Motor neuron (in vitro differentiated cells): ENCODE measurements at regions not wholly inside any gene's neighbourhood (a gene's known extent, or its start where the extent isn't known, plus 50 kb on each side); places are given as distances from the start of the nearest gene placed in this dataset.

Experiments used
- ATAC-seq, 8 experiments: fragments of 200-7000 bp; cut with Tn5 transposase; replicated peaks in 6 of 8; 2 replicates each; pipeline ENCODE4 v1.8.0; 2021; ENCODE audit warnings: mild to moderate bottlenecking in 8 of 8, moderate library complexity in 8 of 8
- H3K27ac ChIP-seq, 2 donors: fragments of 250-450 bp; sonication (Bioruptor Pico); 2 replicates each; pipeline ENCODE4 v1.9.0; 2021; ENCODE audit warnings: antibody characterized with exemption in 2 of 2, mild to moderate bottlenecking in 2 of 2, moderate library complexity in 1 of 2
- H3K4me1 ChIP-seq, 2 donors: fragments of 250-450 bp; sonication (Bioruptor Pico); replicated peaks in 1 of 2; 2 replicates each; pipeline ENCODE4 v1.6.1; 2021; ENCODE audit warnings: antibody characterized with exemption in 2 of 2, mild to moderate bottlenecking in 2 of 2, moderate library complexity in 1 of 2
- H3K4me3 ChIP-seq, 5 donors: fragments of 250-450 bp; sonication (Bioruptor Pico); 2 replicates each; pipeline ENCODE4 v1.9.0; 2021; ENCODE audit warnings: antibody characterized with exemption in 5 of 5, mild to moderate bottlenecking in 5 of 5, moderate library complexity in 4 of 5
- WGBS, 10 experiments: fragments of 450-650 bp; shearing (Covaris generic); methylation state at CpG; one replicate each; pipeline ENCODE4 v1.0.0; 2022; 5-methylcytosine and 5-hydroxymethylcytosine counted together
- in situ Hi-C, 9 experiments: fragments of 400-800 bp; cut with MboI; loops; one replicate each; pipeline ENCODE4 v1.15.0; 2021; ENCODE audit warnings: low sequenced_read_pairs in 9 of 9, low pct_unique_long_range_greater_than_20kb in 2 of 9; ENCODE audit not compliant: unreplicated experiment in 9 of 9

DNA sequence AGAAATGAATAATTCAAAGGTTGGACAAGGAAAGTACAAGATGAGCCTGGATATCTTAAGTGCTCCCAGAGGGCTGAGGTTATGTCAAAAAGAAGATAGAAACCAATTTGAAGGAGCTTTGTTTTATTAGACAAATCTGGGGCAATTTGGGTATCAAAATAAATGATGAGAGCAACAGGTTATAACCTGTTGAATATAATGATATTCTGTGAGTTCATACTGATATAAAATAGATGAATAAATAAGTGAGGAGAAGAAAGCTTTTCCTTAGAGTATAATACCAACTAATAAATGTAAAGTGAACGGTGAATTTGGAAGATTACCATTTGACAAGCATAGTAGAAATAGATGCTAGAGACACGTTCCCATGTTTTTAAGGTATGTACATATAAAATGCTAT is 544.2 kb upstream of the ANKRD30A start:
- no peaks in the 10 kb centered on the region for H3K4me1 ChIP-seq
- ATAC-seq: no peak
- no peak overlapping the region for H3K27ac ChIP-seq
- 54 to 88% (median 80%) methylated on average over 1 to 2 of the region's 2 CpGs; no CpG with 5 or more reads in 1 of the 10 experiments for WGBS, 10 experiments
- no peak overlapping the region for H3K4me3 ChIP-seq
- in situ Hi-C loops: no loop called here

DNA sequence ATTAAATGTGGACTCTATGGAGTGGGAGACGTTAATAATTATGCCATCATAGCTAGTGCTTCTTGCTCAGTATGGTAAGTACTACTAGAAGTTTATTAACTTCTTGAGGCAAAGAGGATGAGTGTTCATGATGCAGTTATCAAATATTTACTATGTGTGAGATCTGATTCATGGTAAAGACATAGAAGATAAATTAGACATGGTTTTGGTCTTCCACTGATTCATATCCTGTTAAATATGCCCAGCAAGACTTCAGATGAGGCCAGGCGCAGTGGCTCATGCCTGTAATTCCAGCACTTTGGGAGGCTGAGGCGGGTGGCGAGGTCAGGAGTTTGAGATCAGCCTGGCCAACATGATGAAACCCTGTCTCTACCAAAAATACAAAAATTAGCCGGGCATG is 547.1 kb upstream of the ANKRD30A start:
- no peak for ATAC-seq
- H3K4me3 ChIP-seq: no peak overlapping the region
- no peaks in the 10 kb centered on the region for H3K4me1 ChIP-seq
- H3K27ac ChIP-seq: no peak overlapping the region
- WGBS, 10 experiments: 0 to 100% (median 70%) methylated on average over 1 to 4 of the region's 5 CpGs; no CpG with 5 or more reads in 3 of the 10 experiments
- in situ Hi-C loops: no loop called here

DNA sequence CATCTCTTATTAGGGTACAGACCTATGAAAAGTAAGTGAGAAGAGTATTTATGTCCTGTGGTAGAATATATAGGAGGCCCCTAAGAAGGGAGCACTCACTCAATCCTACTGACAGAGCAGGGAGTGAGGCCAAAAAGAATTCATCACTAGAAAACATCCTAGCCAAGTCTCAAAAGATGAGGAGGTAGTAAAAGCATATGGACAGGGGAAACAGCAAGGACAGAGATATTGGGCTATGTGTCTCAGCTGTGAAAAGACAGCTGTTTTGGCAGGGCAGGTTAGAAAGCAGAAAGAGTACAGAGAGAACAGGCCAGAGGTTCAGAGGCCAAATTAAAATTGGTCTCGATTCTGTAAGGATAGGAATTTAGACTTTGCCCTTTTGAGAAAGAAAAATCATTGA is 548.3 kb upstream of the ANKRD30A start:
- H3K27ac ChIP-seq: no peak overlapping the region
- no peaks in the 10 kb centered on the region for H3K4me1 ChIP-seq
- in situ Hi-C loops: no loop called here
- 64 to 100% (median 84%) methylated on average over 1 of the region's 1 CpG; no CpG with 5 or more reads in 2 of the 10 experiments for WGBS, 10 experiments
- no peak overlapping the region for H3K4me3 ChIP-seq
- ATAC-seq: no peak

DNA sequence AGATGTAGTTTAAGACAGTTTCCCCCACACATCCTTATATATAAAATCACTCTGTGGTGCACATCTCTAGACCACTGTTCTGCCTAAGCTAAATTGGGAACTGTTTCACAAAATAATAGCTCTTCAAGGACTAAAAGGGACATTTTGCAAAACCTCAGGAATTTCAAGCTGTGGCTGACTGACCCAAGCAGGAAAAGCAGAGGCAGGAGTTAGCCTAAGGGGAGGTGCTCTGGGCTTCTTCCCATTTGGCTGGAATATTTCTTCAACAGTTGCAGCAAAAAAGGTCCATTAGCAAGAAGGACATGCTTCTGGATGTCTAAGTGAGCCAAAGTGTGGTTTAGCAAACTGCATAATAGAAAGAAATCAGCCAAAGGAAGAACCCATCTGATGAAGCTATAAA is 551.2 kb upstream of the ANKRD30A start:
- no peak for ATAC-seq
- H3K4me1 ChIP-seq: no peaks in the 10 kb centered on the region
- no peak overlapping the region for H3K4me3 ChIP-seq
- no peak overlapping the region for H3K27ac ChIP-seq
- in situ Hi-C loops: no loop called here

DNA sequence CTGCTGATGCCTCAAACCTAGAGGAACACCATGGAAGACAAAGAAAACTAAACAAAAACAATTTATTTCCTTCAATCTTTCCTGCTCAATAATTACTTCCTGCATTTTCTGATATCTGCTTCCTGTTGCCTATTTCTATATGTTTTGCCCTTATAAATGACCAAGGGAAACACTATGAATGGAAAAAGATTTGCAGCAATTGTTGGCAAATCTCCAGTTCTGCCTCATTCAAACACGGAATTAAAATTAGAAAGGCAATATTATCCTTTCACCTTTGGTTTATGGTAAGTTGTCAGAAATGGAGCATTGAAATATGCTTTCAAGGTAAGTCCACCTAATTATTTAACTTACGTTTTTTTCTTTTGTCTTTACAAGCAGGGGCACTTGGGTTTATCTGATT is 552.2 kb upstream of the ANKRD30A start:
- H3K4me1 ChIP-seq: no peaks in the 10 kb centered on the region
- no peak for ATAC-seq
- H3K27ac ChIP-seq: no peak overlapping the region
- H3K4me3 ChIP-seq: no peak overlapping the region
- in situ Hi-C loops: no loop called here
- 35 to 82% (median 74%) methylated on average over 1 to 2 of the region's 2 CpGs for WGBS, 10 experiments

DNA sequence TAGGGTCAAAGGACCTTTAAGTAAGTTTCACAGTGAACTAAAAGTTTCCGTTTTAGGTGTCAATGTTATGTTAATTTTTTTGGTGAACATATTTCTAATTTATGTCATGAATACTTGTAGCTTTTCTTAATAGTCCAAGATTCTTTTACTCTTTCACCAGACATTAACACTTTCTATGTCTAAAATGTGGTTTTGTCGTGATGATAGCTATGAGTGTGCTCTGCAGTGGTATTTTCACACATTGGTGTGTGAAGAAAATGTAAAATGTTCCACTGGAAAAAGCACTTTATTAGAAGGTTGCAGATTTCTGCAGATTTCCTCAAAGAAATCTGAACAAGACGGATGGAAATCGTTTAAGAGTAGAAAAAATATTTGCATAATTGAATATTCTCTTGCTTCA is 561.0 kb upstream of the ANKRD30A start:
- in situ Hi-C loops: no loop called here

DNA sequence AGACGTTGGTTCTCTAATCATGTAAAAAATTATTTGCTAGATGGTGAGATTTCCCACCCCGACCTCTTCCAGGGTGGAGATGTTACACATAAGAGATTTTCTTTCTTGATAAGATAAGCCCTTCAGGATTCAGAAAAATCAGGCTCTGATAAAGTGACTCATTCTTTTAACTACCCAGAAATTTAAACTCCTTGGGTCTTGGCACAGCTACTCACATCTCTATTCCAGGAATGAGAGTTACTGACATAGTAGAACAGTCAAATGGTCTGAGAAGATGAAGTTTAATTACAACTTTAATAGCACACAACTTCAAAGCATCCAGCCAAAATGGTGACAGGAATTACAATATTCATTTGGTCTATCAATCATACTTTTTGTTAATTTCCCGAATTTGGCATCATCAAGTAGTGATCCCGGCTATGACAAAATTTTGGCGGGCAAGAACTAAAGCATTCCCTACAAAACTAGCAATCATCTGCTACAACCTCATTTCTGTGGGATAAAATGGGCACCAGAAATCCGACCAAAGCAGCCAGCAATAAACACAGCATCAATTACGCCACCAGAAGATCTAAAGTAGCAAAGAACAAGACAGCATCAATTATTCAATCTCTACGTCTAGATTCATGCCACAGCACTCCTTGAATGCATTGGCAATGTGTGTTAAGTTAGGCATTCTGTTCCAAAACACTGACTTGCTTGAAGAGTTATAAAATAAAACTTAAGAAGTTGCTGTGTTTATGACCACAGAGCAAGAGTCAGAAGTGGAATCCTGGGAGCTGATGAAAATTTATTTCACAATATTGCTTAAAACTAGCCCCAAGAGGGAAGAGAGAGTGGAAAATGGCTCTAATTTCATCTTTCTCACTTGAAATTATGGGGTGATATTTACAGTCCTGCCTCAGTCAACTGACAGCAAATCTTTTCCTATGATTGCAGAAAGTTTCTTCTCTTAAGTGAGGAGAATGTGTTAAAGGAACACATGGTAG is 565.7 kb upstream of the ANKRD30A start:
- H3K4me1 ChIP-seq: no peaks in the 10 kb centered on the region
- 23 to 80% (median 63%) methylated on average over 1 to 8 of the region's 8 CpGs; no CpG with 5 or more reads in 1 of the 10 experiments for WGBS, 10 experiments
- ATAC-seq: no peak
- in situ Hi-C loops: no loop called here
- H3K27ac ChIP-seq: no peak overlapping the region
- H3K4me3 ChIP-seq: no peak overlapping the region

More for the DNA sequence above, 561.0 kb upstream of the ANKRD30A start:
- Histone ChIP-seq H3K4me1 (no peaks in the 10 kb centered on the region), H3K27ac (no peak overlapping the region), H3K4me3 (no peak overlapping the region)
- no peak for ATAC-seq
- 0 to 75% (median 59%) methylated on average over 1 to 4 of the region's 4 CpGs for WGBS, 10 experiments

DNA sequence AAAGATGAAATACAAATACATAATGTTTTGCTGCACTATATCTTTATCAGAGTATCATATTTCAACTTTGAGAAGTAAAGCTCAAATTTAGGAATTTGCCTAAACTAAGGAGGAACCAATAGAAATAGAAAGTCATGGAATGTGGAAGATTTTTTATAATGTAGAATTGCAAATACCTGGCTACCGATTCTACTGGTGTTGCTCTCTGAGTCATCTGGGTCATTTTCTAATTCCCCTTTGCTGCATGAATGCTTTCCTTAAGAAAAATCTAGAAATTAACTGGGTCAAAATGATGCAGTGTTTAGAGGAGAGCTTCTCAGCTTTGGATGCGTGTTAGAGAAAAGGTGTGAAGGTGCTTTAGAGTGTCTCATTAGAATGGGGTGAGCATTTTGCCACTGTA is 568.9 kb upstream of the ANKRD30A start:
- Histone ChIP-seq H3K4me3 (no peak overlapping the region), H3K4me1 (no peaks in the 10 kb centered on the region), H3K27ac (no peak overlapping the region)
- in situ Hi-C loops: no loop called here
- no peak for ATAC-seq
- WGBS, 10 experiments: 0 to 88% (median 54%) methylated on average over 1 to 2 of the region's 2 CpGs; no CpG with 5 or more reads in 4 of the 10 experiments

DNA sequence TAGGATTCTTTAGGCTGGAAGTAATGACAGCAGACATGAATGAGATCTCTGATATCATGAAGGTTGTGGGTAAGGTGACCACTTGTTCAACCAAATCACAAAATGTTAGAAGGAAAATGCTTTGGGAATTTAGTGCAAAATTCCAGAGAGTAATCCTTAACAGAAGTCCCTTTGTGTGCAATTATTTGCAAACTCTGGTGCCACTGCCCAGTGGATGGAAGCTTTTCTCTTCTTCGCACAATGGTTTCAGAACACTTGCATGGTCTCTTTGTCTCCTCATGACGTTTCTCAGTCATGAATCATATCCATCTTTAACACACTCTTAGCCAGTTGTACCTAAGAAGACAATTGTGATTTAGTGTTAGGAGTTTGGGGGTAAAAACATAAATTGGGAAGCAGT is 570.4 kb upstream of the ANKRD30A start:
- Histone ChIP-seq H3K4me3 (no peak overlapping the region), H3K4me1 (no peaks in the 10 kb centered on the region), H3K27ac (no peak overlapping the region)
- in situ Hi-C loops: no loop called here
- no peak for ATAC-seq
- WGBS, 10 experiments: 55 to 100% (median 78%) methylated on average over 1 to 2 of the region's 2 CpGs; no CpG with 5 or more reads in 3 of the 10 experiments

DNA sequence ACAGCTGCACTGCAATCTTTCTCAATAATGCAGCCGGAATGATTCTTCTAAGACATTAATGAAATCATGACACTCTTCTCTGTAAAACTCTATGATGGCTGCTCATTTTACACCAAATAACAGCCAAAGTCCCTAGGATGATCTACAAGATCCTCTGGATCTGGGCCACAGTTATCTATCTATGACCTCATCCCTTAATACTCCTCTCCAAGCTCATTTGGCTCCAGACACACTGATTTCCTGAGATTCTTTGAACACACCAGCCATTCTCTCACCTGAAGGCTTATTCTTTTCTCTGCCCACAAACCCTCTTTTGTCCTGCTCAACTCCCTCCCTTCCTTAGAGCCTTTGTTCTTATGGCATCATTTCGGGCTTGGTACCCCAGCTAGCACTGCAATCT is 577.4 kb upstream of the ANKRD30A start:
- no peak overlapping the region for H3K27ac ChIP-seq
- in situ Hi-C loops: no loop called here

DNA sequence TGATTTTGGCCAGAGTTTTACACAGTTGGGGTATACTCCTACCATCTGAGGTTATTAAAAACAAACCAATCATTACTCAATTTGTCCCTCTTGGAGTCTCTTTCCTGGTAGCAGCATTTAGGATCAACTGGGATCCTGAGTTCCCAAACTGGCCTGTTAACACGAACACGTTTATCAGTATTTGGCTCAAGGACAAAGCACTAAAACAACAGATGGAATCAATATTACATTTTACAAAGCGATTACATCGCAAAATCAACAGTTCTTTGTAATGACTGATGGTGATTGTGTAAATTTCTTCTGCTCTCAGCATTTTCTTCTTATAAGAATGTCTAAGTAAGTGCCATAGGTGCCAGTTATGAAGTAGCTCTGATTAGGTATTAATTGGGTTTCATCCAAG is 582.9 kb upstream of the ANKRD30A start:
- in situ Hi-C loops: no loop called here
- no peak overlapping the region for H3K27ac ChIP-seq
- no peaks in the 10 kb centered on the region for H3K4me1 ChIP-seq
- 24 to 100% (median 90%) methylated on average over 2 to 4 of the region's 4 CpGs; no CpG with 5 or more reads in 4 of the 10 experiments for WGBS, 10 experiments
- no peak overlapping the region for H3K4me3 ChIP-seq
- ATAC-seq: no peak

More for the DNA sequence above, 577.4 kb upstream of the ANKRD30A start:
- no peak for ATAC-seq
- no peaks in the 10 kb centered on the region for H3K4me1 ChIP-seq
- H3K4me3 ChIP-seq: no peak overlapping the region
- WGBS, 10 experiments: 33 to 100% (median 82%) methylated on average over 1 to 2 of the region's 2 CpGs; no CpG with 5 or more reads in 2 of the 10 experiments

DNA sequence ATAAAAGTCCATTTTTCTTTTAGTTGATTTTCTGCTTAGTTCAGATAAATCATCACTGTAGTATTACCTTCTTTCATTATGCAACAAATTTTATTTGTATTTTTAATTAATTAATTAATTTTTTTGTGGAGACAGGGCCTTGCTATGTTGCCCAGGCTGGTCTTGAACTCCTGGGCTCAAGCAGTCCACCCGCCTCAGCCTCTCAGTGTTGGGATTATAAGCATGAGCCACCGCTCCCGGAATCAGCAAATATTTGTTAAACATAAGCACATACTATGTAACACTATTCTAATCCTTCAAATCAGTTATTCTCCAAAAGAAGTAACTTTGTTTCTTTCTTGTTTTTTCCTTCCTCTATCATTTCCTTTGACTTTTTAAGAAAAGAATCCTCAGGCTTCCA is 584.8 kb upstream of the ANKRD30A start:
- in situ Hi-C loops: no loop called here
- no peak overlapping the region for H3K27ac ChIP-seq
- H3K4me1 ChIP-seq: no peaks in the 10 kb centered on the region
- 78 to 100% (median 100%) methylated on average over 1 to 3 of the region's 3 CpGs for WGBS, 10 experiments
- H3K4me3 ChIP-seq: no peak overlapping the region
- no peak for ATAC-seq

DNA sequence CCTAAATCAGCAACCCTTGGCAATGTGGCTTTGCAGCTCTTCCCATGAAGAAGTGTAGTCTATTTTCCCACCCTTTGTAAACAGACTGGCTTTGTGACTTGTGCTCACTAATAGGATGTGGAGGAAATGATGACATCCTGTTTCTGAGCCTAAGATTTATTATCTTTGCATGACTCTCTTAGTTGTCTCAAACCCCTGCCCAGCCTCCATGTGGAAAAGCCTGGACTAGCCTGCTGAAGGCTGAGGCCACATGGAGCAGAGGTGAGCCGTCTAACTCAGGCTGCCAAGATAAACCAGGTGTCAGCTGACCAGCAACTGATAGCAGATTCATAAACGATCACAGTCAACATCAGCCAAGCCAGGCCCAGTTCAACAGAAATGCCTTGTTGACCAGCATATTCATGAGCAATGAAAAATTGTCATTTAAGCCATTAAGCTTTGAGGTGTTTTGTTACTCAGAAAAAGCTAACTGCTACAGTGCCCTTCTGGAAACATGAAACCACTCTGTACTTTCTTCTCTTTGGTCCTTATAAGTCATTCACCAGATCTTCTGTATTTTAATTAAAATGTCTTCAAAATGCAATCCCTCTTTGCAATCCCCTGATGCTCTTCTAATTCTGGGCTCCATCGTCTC is 586.3 kb upstream of the ANKRD30A start:
- peak in 5 of 8 experiments; percentile 74 to 93 (median 88) for ATAC-seq
- 45 to 100% (median 82%) methylated on average over 1 to 3 of the region's 3 CpGs for WGBS, 10 experiments
- in situ Hi-C loops: no loop called here
- Histone ChIP-seq H3K27ac (no peak overlapping the region), H3K4me3 (no peak overlapping the region), H3K4me1 (no peaks in the 10 kb centered on the region)
